ENCODE measurements at regions not wholly inside any gene's neighbourhood (a gene's known extent, or its start where the extent isn't known, plus 50 kb on each side); places are given as distances from the start of the nearest gene placed in this dataset.
"Not testable (repeated sequence)": the region's sequence is repeated elsewhere in the genome, so short reads cannot be mapped to it uniquely, and the experiment has no call there.

DNA sequence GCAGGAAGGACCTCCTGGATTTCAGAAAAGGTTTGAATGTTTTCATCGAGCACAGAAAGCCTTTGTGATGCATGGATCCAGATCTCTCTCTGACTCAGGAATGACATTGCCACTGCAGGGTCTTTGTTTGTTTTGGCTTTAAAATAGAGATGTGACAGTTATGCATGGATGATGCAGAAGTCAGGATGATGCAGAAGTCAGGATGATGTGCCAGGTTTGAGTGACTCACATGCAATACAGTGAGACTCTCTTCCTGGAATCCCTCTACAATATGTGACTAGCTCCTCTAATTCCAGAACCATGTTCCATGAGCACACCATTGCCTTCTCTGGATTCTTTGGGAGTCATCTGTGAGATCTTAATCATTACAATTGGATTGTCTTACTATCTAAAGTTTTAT lies 177.9 kb upstream of the RAB6C start:
- Mint-ChIP-seq H3K9me3 (no peaks in the 10 kb centered on the region), H3K4me1 (no peaks in the 10 kb centered on the region), H3K36me3 (no peaks in the 10 kb centered on the region), H3K27ac (no peak overlapping the region), H3K4me3 (no peak overlapping the region), H3K27me3 (peaks cover 13 to 24% (median 23%) of the 10 kb centered on the region in 3 donors)
- ATAC-seq (ENCODE audit: low read depth in 2 of 2) (no peak), DNase-seq (no peak)

DNA sequence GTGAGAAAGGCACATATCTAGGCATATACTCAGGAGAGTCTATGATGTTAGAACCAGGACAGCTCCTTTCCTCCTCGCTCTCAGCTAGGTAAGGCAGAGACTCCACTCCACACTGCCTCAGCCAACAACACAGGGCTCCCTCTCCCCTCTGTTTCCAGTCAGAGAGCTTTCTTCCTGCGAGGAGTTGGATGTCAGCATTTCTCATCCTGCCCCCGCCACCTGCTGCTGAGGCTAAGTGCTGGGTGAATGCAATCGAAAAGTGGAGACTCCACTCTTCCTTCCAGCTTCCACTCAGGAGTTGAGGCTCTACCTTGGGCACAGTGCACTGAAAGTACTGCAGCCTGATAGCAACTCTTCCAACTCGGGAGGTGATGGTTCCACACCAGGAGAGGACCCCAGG lies 177.2 kb upstream of the RAB6C start:
- no peaks in the 10 kb centered on the region for H3K9me3 Mint-ChIP-seq
- H3K4me1 Mint-ChIP-seq = no peaks in the 10 kb centered on the region
- H3K36me3 Mint-ChIP-seq = no peaks in the 10 kb centered on the region

GRCh38 chr2:129803032-129803431 lies 176.4 kb upstream of the RAB6C start:
- Mint-ChIP-seq H3K36me3 (no peaks in the 10 kb centered on the region), H3K4me3 (no peak overlapping the region), H3K4me1 (no peaks in the 10 kb centered on the region), H3K27ac (no peak overlapping the region), H3K27me3 (peaks cover 15 to 23% (median 16%) of the 10 kb centered on the region in 3 donors), H3K9me3 (no peaks in the 10 kb centered on the region)
- ATAC-seq (ENCODE audit: low read depth in 2 of 2) = no peak
- no peak for DNase-seq

More for the DNA sequence above, 177.2 kb upstream of the RAB6C start:
- H3K27me3 Mint-ChIP-seq = peaks cover 15 to 23% (median 22%) of the 10 kb centered on the region in 3 donors
- no peak overlapping the region for H3K27ac Mint-ChIP-seq
- H3K4me3 Mint-ChIP-seq = no peak overlapping the region
- ATAC-seq (ENCODE audit: low read depth in 2 of 2) (no peak), DNase-seq (no peak)

GRCh38 chr2:129803871-129804270 lies 175.6 kb upstream of the RAB6C start:
- no peak overlapping the region for H3K27ac Mint-ChIP-seq
- no peak for DNase-seq
- H3K4me1 Mint-ChIP-seq = no peaks in the 10 kb centered on the region
- H3K27me3 Mint-ChIP-seq = peaks cover 15 to 23% (median 16%) of the 10 kb centered on the region in 3 donors
- no peak overlapping the region for H3K4me3 Mint-ChIP-seq
- ATAC-seq (ENCODE audit: low read depth in 2 of 2) = no peak
- no peaks in the 10 kb centered on the region for H3K9me3 Mint-ChIP-seq
- no peaks in the 10 kb centered on the region for H3K36me3 Mint-ChIP-seq

GRCh38 chr2:129805899-129806298 lies 173.6 kb upstream of the RAB6C start:
- no peaks in the 10 kb centered on the region for H3K9me3 Mint-ChIP-seq
- peak overlapping the region in 1 of 6 donors; percentile 15 for H3K27ac Mint-ChIP-seq
- H3K4me3 Mint-ChIP-seq = no peak overlapping the region

GRCh38 chr2:129806317-129806716 lies 173.1 kb upstream of the RAB6C start:
- no peak for ATAC-seq (ENCODE audit: low read depth in 2 of 2)
- Mint-ChIP-seq H3K27ac (no peak overlapping the region), H3K27me3 (peaks cover 8 to 31% (median 30%) of the 10 kb centered on the region in 3 donors), H3K9me3 (no peaks in the 10 kb centered on the region), H3K36me3 (no peaks in the 10 kb centered on the region), H3K4me1 (no peaks in the 10 kb centered on the region), H3K4me3 (no peak overlapping the region)
- no peak for DNase-seq

More at GRCh38 chr2:129805899-129806298, 173.6 kb upstream of the RAB6C start:
- DNase-seq (no peak), ATAC-seq (ENCODE audit: low read depth in 2 of 2) (no peak)
- no peaks in the 10 kb centered on the region for H3K36me3 Mint-ChIP-seq
- H3K4me1 Mint-ChIP-seq = no peaks in the 10 kb centered on the region
- H3K27me3 Mint-ChIP-seq = peaks cover 8 to 31% (median 27%) of the 10 kb centered on the region in 3 donors

- H3K27me3 Mint-ChIP-seq = peaks cover 8 to 32% (median 27%) of the 10 kb centered on the region in 3 donors
- H3K27ac Mint-ChIP-seq = no peak overlapping the region
- ATAC-seq (ENCODE audit: low read depth in 2 of 2) = no peak
- no peaks in the 10 kb centered on the region for H3K36me3 Mint-ChIP-seq
- H3K4me1 Mint-ChIP-seq = peaks cover 0 to 3% (median 0%) of the 10 kb centered on the region in 3 donors
- no peaks in the 10 kb centered on the region for H3K9me3 Mint-ChIP-seq
- H3K4me3 Mint-ChIP-seq = no peak overlapping the region
- DNase-seq = no peak
These were observed 172.5 kb upstream of the RAB6C start for GRCh38 chr2:129806990-129807389.

DNA sequence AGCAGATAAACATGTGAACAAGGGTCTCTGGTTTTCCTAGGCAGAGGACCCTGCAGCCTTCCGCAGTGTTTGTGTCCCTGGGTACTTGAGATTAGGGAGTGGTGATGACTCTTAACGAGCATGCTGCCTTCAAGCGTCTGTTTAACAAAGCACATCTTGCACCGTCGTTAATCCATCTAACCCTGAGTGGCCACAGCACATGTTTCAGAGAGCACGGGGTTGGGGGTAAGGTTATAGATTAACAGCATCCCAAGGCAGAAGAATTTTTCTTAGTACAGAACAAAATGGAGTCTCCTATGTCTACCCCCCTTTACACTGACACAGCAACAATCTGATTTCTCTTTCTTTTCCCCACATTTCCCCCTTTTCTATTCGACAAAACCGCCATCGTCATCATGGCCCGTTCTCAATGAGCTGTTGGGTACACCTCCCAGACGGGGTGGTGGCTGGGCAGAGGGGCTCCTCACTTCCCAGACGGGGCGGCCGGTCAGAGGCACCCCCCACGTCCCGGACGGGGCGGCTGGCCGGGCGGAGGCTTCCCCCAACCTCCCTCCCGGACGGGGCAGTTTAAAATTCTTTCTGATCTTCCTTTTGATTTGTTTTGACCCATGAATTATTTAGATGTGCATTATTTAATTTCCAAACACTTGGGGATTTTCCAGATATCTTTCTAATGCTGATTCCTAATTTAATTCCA lies 171.7 kb upstream of the RAB6C start:
- peaks cover 8 to 32% (median 25%) of the 10 kb centered on the region in 3 donors for H3K27me3 Mint-ChIP-seq
- H3K27ac Mint-ChIP-seq; H3K9me3 Mint-ChIP-seq; ATAC-seq (ENCODE audit: low read depth in 2 of 2); H3K36me3 Mint-ChIP-seq; DNase-seq; H3K4me3 Mint-ChIP-seq: not testable (repeated sequence)
- H3K4me1 Mint-ChIP-seq = peaks cover under 1 to 11% (median 5%) of the 10 kb centered on the region in 3 donors

DNA sequence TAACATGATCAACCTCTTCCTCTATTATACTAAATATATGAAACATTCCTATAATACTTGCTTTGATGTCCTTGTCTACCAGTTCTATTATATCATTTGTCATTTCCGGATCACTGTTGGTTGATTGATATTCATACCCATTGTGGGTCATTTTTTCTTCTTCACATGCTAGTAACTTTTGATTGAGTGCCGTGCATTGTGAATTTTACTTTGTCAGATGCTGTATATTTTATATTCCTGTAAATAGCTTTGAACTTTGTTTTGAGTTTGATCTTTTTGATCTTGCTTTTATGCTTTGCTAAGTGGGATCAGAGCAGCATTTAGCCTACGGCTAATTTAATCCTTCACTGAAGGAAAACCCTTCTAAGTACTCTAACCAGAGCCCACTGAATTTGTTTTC lies 168.9 kb upstream of the RAB6C start:
- Mint-ChIP-seq H3K4me3 (no peak overlapping the region), H3K27ac (no peak overlapping the region), H3K27me3 (peaks cover 3 to 24% (median 21%) of the 10 kb centered on the region in 3 donors), H3K36me3 (peaks cover 0 to 14% of the 10 kb centered on the region in 2 donors), H3K4me1 (peaks cover 5 to 17% (median 9%) of the 10 kb centered on the region in 3 donors), H3K9me3 (peaks cover 0 to 15% (median 4%) of the 10 kb centered on the region in 7 donors)
- no peak for ATAC-seq (ENCODE audit: low read depth in 2 of 2)
- DNase-seq = no peak

- Mint-ChIP-seq H3K9me3 (peaks cover 2 to 22% (median 8%) of the 10 kb centered on the region in 7 donors), H3K27me3 (peaks cover 1 to 21% (median 17%) of the 10 kb centered on the region in 3 donors), H3K36me3 (peaks cover 0 to 19% of the 10 kb centered on the region in 2 donors), H3K4me3 (no peak overlapping the region), H3K27ac (peak overlapping the region in 1 of 6 donors; percentile 53), H3K4me1 (peaks cover 5 to 17% (median 9%) of the 10 kb centered on the region in 3 donors)
- peak; percentile 8 for DNase-seq
- ATAC-seq (ENCODE audit: low read depth in 2 of 2) = peak; percentile 47 to 58
These were observed 167.4 kb upstream of the RAB6C start for GRCh38 chr2:129812071-129812470.

DNA sequence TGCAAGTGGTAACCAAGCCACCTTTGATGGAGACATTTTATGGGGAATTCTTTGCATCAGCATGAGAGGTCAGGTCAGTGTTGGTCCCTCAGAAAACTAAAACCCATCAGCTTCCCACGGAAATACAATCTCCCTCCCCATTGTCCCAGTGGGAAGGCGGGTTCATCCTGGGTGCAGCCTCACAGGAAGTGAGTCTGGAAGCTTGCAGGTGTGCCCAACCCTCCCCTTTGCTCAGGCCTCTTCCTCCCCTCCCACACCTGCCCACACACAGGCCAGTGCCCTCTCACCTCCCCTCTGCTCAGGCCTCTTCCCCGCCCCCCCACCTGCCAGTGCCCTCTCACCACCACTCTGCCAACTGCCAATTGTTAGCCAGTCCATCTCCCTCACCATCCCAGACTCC lies 166.8 kb upstream of the RAB6C start:
- Mint-ChIP-seq H3K4me3 (no peak overlapping the region), H3K27ac (no peak overlapping the region)

GRCh38 chr2:129813404-129813803 lies 166.1 kb upstream of the RAB6C start:
- Mint-ChIP-seq H3K27me3 (peaks cover 0 to 21% (median 17%) of the 10 kb centered on the region in 3 donors), H3K9me3 (peaks cover 2 to 22% (median 10%) of the 10 kb centered on the region in 7 donors), H3K27ac (no peak overlapping the region), H3K4me3 (no peak overlapping the region), H3K36me3 (peaks cover 0 to 19% of the 10 kb centered on the region in 2 donors), H3K4me1 (peaks cover 5 to 17% (median 9%) of the 10 kb centered on the region in 3 donors)
- DNase-seq = no peak
- no peak for ATAC-seq (ENCODE audit: low read depth in 2 of 2)

More for the DNA sequence above, 166.8 kb upstream of the RAB6C start:
- Mint-ChIP-seq H3K36me3 (peaks cover 0 to 19% of the 10 kb centered on the region in 2 donors), H3K27me3 (peaks cover 0 to 21% (median 17%) of the 10 kb centered on the region in 3 donors), H3K9me3 (peaks cover 2 to 22% (median 10%) of the 10 kb centered on the region in 7 donors), H3K4me1 (peaks cover 5 to 17% (median 9%) of the 10 kb centered on the region in 3 donors)
- no peak for DNase-seq
- ATAC-seq (ENCODE audit: low read depth in 2 of 2) = no peak

DNA sequence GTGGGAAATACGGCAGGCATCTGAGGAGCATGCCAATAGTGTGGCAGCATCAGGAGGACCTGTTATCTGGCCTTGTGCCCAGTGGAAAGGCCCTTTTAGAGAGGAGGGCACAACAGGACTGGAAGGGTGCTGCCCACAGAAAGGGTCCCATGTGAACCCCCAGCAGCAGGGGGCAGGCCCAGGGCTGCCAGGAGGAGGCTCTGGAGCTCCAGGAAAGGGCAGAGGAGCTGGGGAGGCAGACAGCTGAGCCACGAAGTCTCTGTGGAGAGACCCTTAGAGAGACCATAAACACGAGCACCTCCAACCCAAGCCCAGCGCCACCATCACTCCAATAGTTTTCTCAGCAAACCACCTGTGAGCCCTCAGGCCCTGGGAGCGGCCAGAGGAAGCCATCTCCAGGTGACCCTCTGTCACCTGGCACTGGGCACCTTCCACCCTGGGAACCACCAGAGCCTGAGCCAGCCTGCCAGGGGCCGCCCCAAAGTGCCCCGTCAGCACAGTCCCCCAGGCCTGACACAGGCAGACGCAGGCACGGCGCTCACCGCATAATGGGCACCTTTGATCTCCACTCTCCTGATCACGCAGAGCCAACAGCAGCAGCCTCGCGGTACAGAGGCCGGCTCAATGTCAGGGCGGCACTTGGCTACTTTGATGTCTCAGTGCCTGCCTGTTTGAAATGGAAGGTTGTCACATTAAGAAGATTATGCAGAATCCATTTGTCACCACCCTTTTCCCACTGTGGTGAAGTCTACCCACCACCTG lies 162.5 kb upstream of the RAB6C start:
- Mint-ChIP-seq H3K4me3 (no peak overlapping the region), H3K36me3 (peaks cover 0 to 19% of the 10 kb centered on the region in 2 donors), H3K4me1 (peaks cover 5 to 14% (median 9%) of the 10 kb centered on the region in 3 donors), H3K27ac (no peak overlapping the region), H3K9me3 (peaks cover 2 to 22% (median 11%) of the 10 kb centered on the region in 7 donors), H3K27me3 (peaks cover 0 to 7% (median 6%) of the 10 kb centered on the region in 3 donors)
- DNase-seq (no peak), ATAC-seq (ENCODE audit: low read depth in 2 of 2) (no peak)
